H1 (cell line): ENCODE measurements at regions not wholly inside any gene's neighbourhood (a gene's known extent, or its start where the extent isn't known, plus 50 kb on each side); places are given as distances from the start of the nearest gene placed in this dataset.

Experiments used
- CTCF ChIA-PET: fragments of 300-600 bp; sonication (Branson Sonifier 250); formaldehyde crosslinking; loops from one replicate; lab custom pipeline; 2021; ENCODE audit not compliant: partially characterized antibody; lab: Charles Lee
- POLR2A ChIA-PET: fragments of 300-600 bp; sonication (Branson Sonifier 250); formaldehyde crosslinking; loops from one replicate; lab custom pipeline; 2021; ENCODE audit warnings: inconsistent platforms; ENCODE audit not compliant: partially characterized antibody; lab: Charles Lee
- DNase-seq, 2 experiments: peaks; one replicate each; pipeline versions ENCODE4 v3.0.0 to v3.0.0-alpha.2; 2010 to 2022; ENCODE audit warnings: low spot score in 2 of 2, low read depth in 1 of 2, mixed read lengths in 1 of 2
- FAIRE-seq: peaks from 2 replicates; lab custom pipeline; 2011; peaks lifted over from hg19 to GRCh38; lab: Jason Lieb, UNC
- H2AFZ ChIP-seq: 2 replicates; pipeline ENCODE4 v1.8.1; 2012; ENCODE audit warnings: low read length, inconsistent platforms
- H2AK5ac ChIP-seq: 2 replicates; pipeline ENCODE4 v1.6.1; 2013; ENCODE audit warnings: low read depth, low read length
- H2BK120ac ChIP-seq: replicated peaks from 2 replicates; pipeline ENCODE3; 2013; ENCODE audit warnings: low read depth, low read length, inconsistent platforms
- H2BK12ac ChIP-seq: 2 replicates; pipeline ENCODE4 v1.6.1; 2013; ENCODE audit warnings: low read depth, low read length
- H2BK15ac ChIP-seq: 2 replicates; pipeline ENCODE4 v1.6.1; 2013; ENCODE audit warnings: low read length
- H2BK20ac ChIP-seq: 2 replicates; pipeline ENCODE4 v1.6.1; 2013; ENCODE audit warnings: low read length
- H2BK5ac ChIP-seq: 2 replicates; pipeline ENCODE4 v1.6.1; 2013; ENCODE audit warnings: low read depth, low read length
- H3K14ac ChIP-seq: 2 replicates; pipeline ENCODE4 v1.6.1; 2013; ENCODE audit warnings: inconsistent platforms; ENCODE audit not compliant: insufficient read length
- H3K18ac ChIP-seq: 2 replicates; pipeline ENCODE4 v1.6.1; 2013; ENCODE audit warnings: low read length; ENCODE audit errors: extremely low read depth
- H3K23ac ChIP-seq: 2 replicates; pipeline ENCODE4 v1.6.1; 2013; ENCODE audit warnings: inconsistent platforms; ENCODE audit not compliant: insufficient read length
- H3K23me2 ChIP-seq: 2 replicates; pipeline ENCODE4 v1.6.1; 2013; ENCODE audit warnings: low read depth, low read length
- H3K27ac ChIP-seq: 2 replicates; pipeline ENCODE4 v1.6.1; 2011; ENCODE audit warnings: low read depth, low read length, inconsistent platforms
- H3K27me3 ChIP-seq, 4 experiments: replicated peaks in 1 of 4; 1 replicate in 1 of 4; 2 replicates in 3 of 4; pipeline versions ENCODE4 v1.6.1 to v1.8.1; 2011 to 2013; ENCODE audit warnings: low read length in 3 of 4, mild to moderate bottlenecking in 3 of 4, inconsistent platforms in 2 of 4, mixed read lengths in 2 of 4, moderate library complexity in 1 of 4; ENCODE audit not compliant: control insufficient read depth in 3 of 4, insufficient read depth in 3 of 4; ENCODE audit errors: extremely low read depth in 1 of 4
- H3K36me3 ChIP-seq, 4 experiments: 2 replicates each; pipeline versions ENCODE4 v1.6.1 to v1.8.1; 2011 to 2013; ENCODE audit warnings: mild to moderate bottlenecking in 4 of 4, low read length in 3 of 4, moderate library complexity in 2 of 4, control low read depth in 1 of 4, inconsistent platforms in 1 of 4; ENCODE audit not compliant: insufficient read depth in 4 of 4, control insufficient read depth in 2 of 4
- H3K4ac ChIP-seq: replicated peaks from 2 replicates; pipeline ENCODE3; 2013; ENCODE audit warnings: low read length, low read depth, mixed read lengths, inconsistent platforms; ENCODE audit not compliant: insufficient read length
- H3K4me1 ChIP-seq, 4 experiments: replicated peaks in 1 of 4; 1 replicate in 1 of 4; 2 replicates in 3 of 4; pipeline versions ENCODE4 v1.6.1 to v1.8.1; 2011 to 2013; ENCODE audit warnings: low read length in 3 of 4, inconsistent platforms in 2 of 4, mixed read lengths in 1 of 4; ENCODE audit not compliant: insufficient read depth in 4 of 4, control insufficient read depth in 3 of 4
- H3K4me2 ChIP-seq, 2 experiments: 2 replicates each; pipeline versions ENCODE4 v1.6.1 to v1.8.1; 2011 to 2013; ENCODE audit warnings: low read depth in 2 of 2, low read length in 2 of 2, control low read depth in 1 of 2, inconsistent platforms in 1 of 2, mild to moderate bottlenecking in 1 of 2; ENCODE audit not compliant: insufficient read depth in 1 of 2
- H3K4me3 ChIP-seq, 4 experiments: fragments of 200-600, 300-600 bp in 1 of 4; sonication (generic), shearing (Covaris generic), sonication (Bioruptor Twin) in 1 of 4; 2 replicates each; pipeline versions ENCODE4 v1.5.1 to v1.8.1; 2011 to 2016; ENCODE audit warnings: low read length in 4 of 4, low read depth in 3 of 4, control low read depth in 2 of 4, inconsistent platforms in 2 of 4, mild to moderate bottlenecking in 2 of 4, mixed read lengths in 1 of 4, moderate library complexity in 1 of 4; ENCODE audit not compliant: insufficient read depth in 2 of 4; ENCODE audit errors: extremely low read depth in 1 of 4
- H3K56ac ChIP-seq: replicated peaks from 2 replicates; pipeline ENCODE3; 2013; ENCODE audit warnings: low read depth, mild to moderate bottlenecking, mixed read lengths, low read length, inconsistent platforms; ENCODE audit not compliant: insufficient read length
- H3K79me1 ChIP-seq: 2 replicates; pipeline ENCODE4 v1.6.1; 2013; ENCODE audit warnings: low read depth, low read length, control low read depth
- H3K79me2 ChIP-seq, 2 experiments: 2 replicates each; pipeline versions ENCODE4 v1.6.1 to v1.8.1; 2012 to 2013; ENCODE audit warnings: low read length in 2 of 2, mild to moderate bottlenecking in 2 of 2, inconsistent platforms in 1 of 2; ENCODE audit not compliant: insufficient read depth in 2 of 2, control insufficient read depth in 1 of 2
- H3K9ac ChIP-seq, 4 experiments: replicated peaks in 1 of 4; 1 replicate in 1 of 4; 2 replicates in 3 of 4; pipeline versions ENCODE4 v1.6.1 to v1.8.1; 2011 to 2013; ENCODE audit warnings: low read depth in 3 of 4, low read length in 3 of 4, control low read depth in 2 of 4, mild to moderate bottlenecking in 2 of 4, moderate library complexity in 2 of 4, inconsistent platforms in 1 of 4; ENCODE audit errors: extremely low read depth in 1 of 4
- H3K9me3 ChIP-seq, 2 experiments: 2 replicates each; pipeline versions ENCODE4 v1.6.1 to v1.8.1; 2012 to 2013; ENCODE audit warnings: mild to moderate bottlenecking in 2 of 2, moderate library complexity in 2 of 2, control low read depth in 1 of 2, inconsistent platforms in 1 of 2, low read depth in 1 of 2, low read length in 1 of 2, mixed read lengths in 1 of 2; ENCODE audit not compliant: insufficient read depth in 2 of 2
- H4K20me1 ChIP-seq, 2 experiments: replicated peaks in 1 of 2; 2 replicates each; pipeline versions ENCODE3 to v1.8.1; 2011 to 2013; ENCODE audit warnings: inconsistent platforms in 2 of 2, low read length in 2 of 2, mild to moderate bottlenecking in 1 of 2; ENCODE audit not compliant: insufficient read depth in 2 of 2, control insufficient read depth in 1 of 2
- H4K5ac ChIP-seq: 2 replicates; pipeline ENCODE4 v1.6.1; 2013; ENCODE audit warnings: low read length, low read depth, mixed read lengths, inconsistent platforms; ENCODE audit not compliant: insufficient read length
- H4K8ac ChIP-seq: 2 replicates; pipeline ENCODE4 v1.8.0; 2013; ENCODE audit warnings: mild to moderate bottlenecking, moderate library complexity, low read length, inconsistent platforms; ENCODE audit not compliant: insufficient read depth; ENCODE audit errors: extremely low read depth
- H4K91ac ChIP-seq: replicated peaks from 2 replicates; pipeline ENCODE3; 2013; ENCODE audit warnings: low read length, mixed read lengths, inconsistent platforms; ENCODE audit not compliant: insufficient read length
- ASH2L ChIP-seq: fragments of 200-600, 300-600 bp; sonication (generic); IDR thresholded peaks from one replicate; pipeline ENCODE4 v1.7.1; 2017; ENCODE audit warnings: low read length
- CBX8 ChIP-seq: fragments of 300-800, 300-1000 bp; sonication (generic); IDR thresholded peaks from 2 replicates; pipeline ENCODE4 v1.7.1; 2016; ENCODE audit warnings: low read depth, low read length, borderline replicate concordance
- CEBPB ChIP-seq: IDR thresholded peaks from 2 replicates; pipeline ENCODE4 v1.6.1; 2012; ENCODE audit warnings: low read depth, low read length
- HDAC6 ChIP-seq: IDR thresholded peaks from one replicate; pipeline ENCODE4 v1.7.1; 2012; ENCODE audit warnings: low read depth, mild to moderate bottlenecking, inconsistent platforms, low read length, moderate library complexity
- JUND ChIP-seq: IDR thresholded peaks from 2 replicates; pipeline ENCODE4 v1.6.1; 2011; ENCODE audit warnings: mild to moderate bottlenecking, improper control_type of control experiment, low read length
- KDM1A ChIP-seq: fragments of 200-600, 300-600 bp; sonication (generic); IDR thresholded peaks from 2 replicates; pipeline ENCODE4 v1.7.1; 2016; ENCODE audit warnings: mild to moderate bottlenecking, low read length, borderline replicate concordance
- MAX ChIP-seq: IDR thresholded peaks from 2 replicates; pipeline ENCODE4 v1.6.1; 2012; ENCODE audit warnings: inconsistent platforms
- PHF8 ChIP-seq: fragments of 200-600 bp; sonication (generic); conservative IDR thresholded peaks from 2 replicates; pipeline ENCODE4 v1.7.1; 2012; ENCODE audit warnings: low read depth, mild to moderate bottlenecking, inconsistent platforms, low read length, moderate library complexity
- POLR2AphosphoS5 ChIP-seq: IDR thresholded peaks from 2 replicates; pipeline ENCODE4 v1.6.1; 2011; ENCODE audit warnings: low read depth, low read length
- RBBP5 ChIP-seq: IDR thresholded peaks from 2 replicates; pipeline ENCODE4 v1.7.1; 2012; ENCODE audit warnings: low read depth, mild to moderate bottlenecking, inconsistent platforms, low read length, moderate library complexity, borderline replicate concordance
- RNF2 ChIP-seq: fragments of 200-900, 300-1000 bp; sonication (generic); IDR thresholded peaks from 2 replicates; pipeline ENCODE4 v1.7.1; 2016; ENCODE audit warnings: borderline replicate concordance, low read depth, mild to moderate bottlenecking, antibody characterized with exemption, low read length; ENCODE audit not compliant: poor library complexity, severe bottlenecking; ENCODE audit errors: missing control alignments
- SAP30 ChIP-seq: fragments of 300-600 bp; sonication (generic); IDR thresholded peaks from 2 replicates; pipeline ENCODE4 v1.7.1; 2012; ENCODE audit warnings: low read length, moderate library complexity, mild to moderate bottlenecking, inconsistent platforms; ENCODE audit not compliant: insufficient read depth, insufficient replicate concordance
- SUZ12 ChIP-seq: fragments of 200-600 bp; sonication (generic); IDR thresholded peaks from 2 replicates; pipeline ENCODE4 v1.6.1; 2012; ENCODE audit warnings: mild to moderate bottlenecking, inconsistent platforms, low read length, moderate library complexity, mixed read lengths
- TAF7 ChIP-seq: optimal IDR thresholded peaks from 2 replicates; pipeline ENCODE3; 2011; ENCODE audit warnings: low read depth, mild to moderate bottlenecking, inconsistent platforms, low read length, moderate library complexity, borderline replicate concordance
- YY1 ChIP-seq: IDR thresholded peaks from 2 replicates; pipeline ENCODE4 v1.6.1; 2011; ENCODE audit warnings: low read depth, mild to moderate bottlenecking, low read length
- WGBS, 2 experiments: shearing (Covaris generic) in 1 of 2; methylation state at CpG; one replicate each; pipeline versions ENCODE4 v1.1.6 to v1.1.7; 2013 to 2015; ENCODE audit warnings: low lambda C conversion rate in 2 of 2, mixed read lengths in 2 of 2, inconsistent platforms in 1 of 2, low coverage in 1 of 2, missing lambda C conversion rate in 1 of 2; ENCODE audit not compliant: insufficient replicate concordance in 2 of 2, insufficient coverage in 1 of 2, insufficient read length in 1 of 2; ENCODE audit errors: extremely low coverage in 1 of 2, missing lambda C conversion rate in 1 of 2; 5-methylcytosine and 5-hydroxymethylcytosine counted together

GRCh38 chr3:43786102-43786501 is 95.4 kb downstream of the ABHD5 start:
- no peak for TF ChIP-seq SAP30
- TF ChIP-seq CBX8 = no peak
- no peak for TF ChIP-seq PHF8
- TF ChIP-seq YY1 = no peak
- TF ChIP-seq HDAC6 = no peak
- no peak for TF ChIP-seq RNF2
- TF ChIP-seq CEBPB = no peak
- TF ChIP-seq RBBP5 = no peak
- TF ChIP-seq ASH2L = no peak
- no peak for TF ChIP-seq SUZ12
- TF ChIP-seq JUND = no peak
- no peak for TF ChIP-seq MAX
- no peak for TF ChIP-seq KDM1A
- TF ChIP-seq TAF7 = no peak
- TF ChIP-seq POLR2AphosphoS5 = no peak
- Histone ChIP-seq H4K20me1 (no peaks in the 10 kb centered on the region), H3K14ac (no peak overlapping the region), H3K79me1 (no peaks in the 10 kb centered on the region), H2AK5ac (no peak overlapping the region), H3K36me3 (no peaks in the 10 kb centered on the region), H3K23me2 (no peaks in the 10 kb centered on the region), H2BK20ac (no peak overlapping the region), H2BK5ac (no peak overlapping the region), H3K4me3 (no peak overlapping the region), H3K4me1 (no peaks in the 10 kb centered on the region), H4K8ac (no peak overlapping the region), H4K5ac (no peak overlapping the region), H3K18ac (no peak overlapping the region), H2BK120ac (no peak overlapping the region), H3K27ac (no peak overlapping the region), H3K23ac (no peak overlapping the region), H4K91ac (no peak overlapping the region), H3K27me3 (peaks cover 0 to 4% (median 0%) of the 10 kb centered on the region in 4 experiments; a peak in 1 of 7 replicates), H3K9ac (no peak overlapping the region), H2AFZ (no peak overlapping the region), H3K79me2 (no peaks in the 10 kb centered on the region), H3K4me2 (no peak overlapping the region), H2BK12ac (no peak overlapping the region), H3K56ac (no peak overlapping the region), H3K4ac (no peak overlapping the region), H3K9me3 (no peaks in the 10 kb centered on the region), H2BK15ac (no peak overlapping the region)
- FAIRE-seq = no peak
- CTCF ChIA-PET = interaction anchor here (0.9 to 2.0 kb wide), 4 partner anchors 12 to 69 kb away, joined by 3 to 6 read pairs (median 4); no protein-coding TSS in a partner anchor
- no peak for DNase-seq
- 95% methylated on average over 3 of the region's 3 CpGs; no CpG with 5 or more reads in 1 of the 2 experiments for WGBS, 2 experiments
- POLR2A ChIA-PET = no interaction called here
